ENCODE measurements at regions not wholly inside any gene's neighbourhood (a gene's known extent, or its start where the extent isn't known, plus 50 kb on each side); places are given as distances from the start of the nearest gene placed in this dataset.

- no peak for DNase-seq (ENCODE audit: low spot score)
- in situ Hi-C loops (cut with MboI; ENCODE audit: low pct_unique_long_range_greater_than_20kb, low sequenced_read_pairs, unreplicated experiment), result no loop called here
- TF ChIP-seq CTCF (IDR thresholded peaks at IDR 0.05; ENCODE audit: extremely low read depth, insufficient read depth, missing control alignments), result no peak
These were observed 128.5 kb upstream of the KCNK2 start for GRCh38 chr1:214953901-214954616.

GRCh38 chr1:214954617-214954949 lies 128.0 kb upstream of the KCNK2 start:
- in situ Hi-C loops (cut with MboI; ENCODE audit: low pct_unique_long_range_greater_than_20kb, low sequenced_read_pairs, unreplicated experiment), result no loop called here
- TF ChIP-seq CTCF (IDR thresholded peaks at IDR 0.05; ENCODE audit: extremely low read depth, insufficient read depth, missing control alignments), result no peak

DNA sequence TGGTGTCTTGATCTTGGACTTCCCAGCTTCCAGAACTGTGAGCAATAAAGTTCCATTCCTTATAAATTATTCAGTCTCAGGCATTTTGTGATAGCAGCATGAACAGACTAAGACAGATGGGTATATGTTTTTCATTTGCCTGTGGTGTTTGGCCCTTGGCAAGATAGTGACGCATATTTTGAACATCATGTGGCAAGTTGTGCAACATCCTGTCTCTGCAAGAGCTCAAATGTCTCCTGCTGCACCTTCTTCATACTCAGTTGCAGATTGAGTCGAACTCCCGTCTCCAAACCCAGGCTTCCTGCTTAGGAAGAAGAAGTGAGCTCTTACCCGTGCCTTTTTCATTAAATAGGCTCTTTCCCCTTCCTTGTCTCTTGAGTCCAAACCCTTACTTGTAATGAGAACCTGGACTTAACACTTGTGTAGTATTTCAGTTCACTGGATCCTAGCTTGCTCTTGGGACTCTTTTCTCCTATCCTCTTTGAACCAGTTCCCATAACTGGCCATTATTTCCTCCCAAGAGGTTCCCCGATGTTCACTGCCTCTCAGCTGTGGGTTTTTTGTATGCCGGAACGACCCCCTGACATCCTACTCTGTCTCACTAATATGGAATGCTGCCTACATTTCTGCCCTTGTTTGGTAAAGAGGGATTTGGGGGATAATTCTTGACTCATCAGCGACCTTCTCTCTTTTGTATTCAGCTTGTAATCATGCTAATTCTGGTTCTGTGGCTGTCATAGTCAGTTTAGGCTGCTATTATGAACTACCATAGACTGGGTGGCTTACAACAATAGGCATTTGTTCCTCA lies 125.0 kb upstream of the KCNK2 start:
- in situ Hi-C loops (cut with MboI; ENCODE audit: low pct_unique_long_range_greater_than_20kb, low sequenced_read_pairs, unreplicated experiment), result no loop called here
- no peak for TF ChIP-seq CTCF (IDR thresholded peaks at IDR 0.05; ENCODE audit: extremely low read depth, insufficient read depth, missing control alignments)
- DNase-seq (ENCODE audit: low spot score), result no peak

More at GRCh38 chr1:214954617-214954949, 128.0 kb upstream of the KCNK2 start:
- no peak for DNase-seq (ENCODE audit: low spot score)

DNA sequence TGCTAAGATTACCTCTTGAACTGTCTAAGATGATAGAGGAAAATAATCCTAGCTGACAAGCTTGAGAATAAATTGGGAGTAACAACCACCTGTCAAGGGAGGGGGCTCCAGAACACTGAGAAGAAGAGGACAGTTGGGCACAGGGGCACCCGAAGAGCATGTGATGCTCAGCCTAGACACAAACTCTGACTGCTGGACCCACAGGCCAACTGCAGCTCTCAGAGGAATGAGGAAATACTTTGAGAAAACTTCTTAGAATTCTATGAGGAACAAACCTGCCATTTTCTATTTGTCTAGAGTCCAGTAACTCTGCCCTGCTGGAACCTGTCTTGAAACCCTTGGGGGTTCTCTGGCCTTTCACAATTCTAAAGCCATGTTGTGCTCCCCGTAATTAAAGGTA lies 124.1 kb upstream of the KCNK2 start:
- no peak for TF ChIP-seq CTCF (IDR thresholded peaks at IDR 0.05; ENCODE audit: extremely low read depth, insufficient read depth, missing control alignments)
- no peak for DNase-seq (ENCODE audit: low spot score)
- in situ Hi-C loops (cut with MboI; ENCODE audit: low pct_unique_long_range_greater_than_20kb, low sequenced_read_pairs, unreplicated experiment), result no loop called here

DNA sequence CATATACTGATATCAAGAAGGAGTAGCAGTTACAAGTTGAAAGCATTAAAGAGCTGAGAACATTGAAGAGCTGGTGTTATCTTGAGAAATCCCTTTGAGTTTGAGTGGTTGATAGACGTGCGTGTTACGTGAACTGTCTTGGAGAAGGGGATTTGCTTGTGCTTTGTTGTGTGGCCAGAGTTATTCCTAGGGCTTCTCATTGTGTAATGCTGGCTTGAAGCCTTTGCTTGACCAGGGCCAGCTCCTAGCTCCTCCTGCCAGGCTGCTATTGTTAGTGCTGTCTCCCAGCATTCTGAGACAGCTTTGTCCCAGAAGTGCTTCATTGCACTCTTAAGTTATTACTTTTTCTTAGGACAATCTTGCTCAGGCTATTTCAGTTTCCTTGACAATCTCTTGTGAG lies 116.2 kb upstream of the KCNK2 start:
- in situ Hi-C loops (cut with MboI; ENCODE audit: low pct_unique_long_range_greater_than_20kb, low sequenced_read_pairs, unreplicated experiment), result no loop called here
- TF ChIP-seq CTCF (IDR thresholded peaks at IDR 0.05; ENCODE audit: extremely low read depth, insufficient read depth, missing control alignments), result no peak
- no peak for DNase-seq (ENCODE audit: low spot score)

GRCh38 chr1:214967865-214968575 lies 114.5 kb upstream of the KCNK2 start:
- DNase-seq (ENCODE audit: low spot score), result no peak
- in situ Hi-C loops (cut with MboI; ENCODE audit: low pct_unique_long_range_greater_than_20kb, low sequenced_read_pairs, unreplicated experiment), result no loop called here
- no peak for TF ChIP-seq CTCF (IDR thresholded peaks at IDR 0.05; ENCODE audit: extremely low read depth, insufficient read depth, missing control alignments)
